DOHH2 (cell line): ENCODE measurements at regions not wholly inside any gene's neighbourhood (a gene's known extent, or its start where the extent isn't known, plus 50 kb on each side); places are given as distances from the start of the nearest gene placed in this dataset.

Experiments used
- CTCF ChIP-seq: fragments of 200-600 bp; sonication (generic); IDR thresholded peaks from one replicate; pipeline ENCODE4 v1.5.1; 2014; ENCODE audit warnings: antibody characterized with exemption, mild to moderate bottlenecking, low read depth, low read length; ENCODE audit not compliant: poor library complexity, severe bottlenecking
- EZH2phosphoT487 ChIP-seq: fragments of 200-600 bp; sonication (generic); IDR thresholded peaks from 2 replicates; pipeline ENCODE4 v1.6.1; 2017; ENCODE audit warnings: borderline replicate concordance, mild to moderate bottlenecking, antibody characterized with exemption, low read length, moderate library complexity, mixed read lengths

GRCh38 chr4:135319685-135320084 lies 1118.1 kb upstream of the PABPC4L start:
- TF ChIP-seq CTCF (no peak), EZH2phosphoT487 (no peak)
